ENCODE measurements at regions not wholly inside any gene's neighbourhood (a gene's known extent, or its start where the extent isn't known, plus 50 kb on each side); places are given as distances from the start of the nearest gene placed in this dataset.

DNA sequence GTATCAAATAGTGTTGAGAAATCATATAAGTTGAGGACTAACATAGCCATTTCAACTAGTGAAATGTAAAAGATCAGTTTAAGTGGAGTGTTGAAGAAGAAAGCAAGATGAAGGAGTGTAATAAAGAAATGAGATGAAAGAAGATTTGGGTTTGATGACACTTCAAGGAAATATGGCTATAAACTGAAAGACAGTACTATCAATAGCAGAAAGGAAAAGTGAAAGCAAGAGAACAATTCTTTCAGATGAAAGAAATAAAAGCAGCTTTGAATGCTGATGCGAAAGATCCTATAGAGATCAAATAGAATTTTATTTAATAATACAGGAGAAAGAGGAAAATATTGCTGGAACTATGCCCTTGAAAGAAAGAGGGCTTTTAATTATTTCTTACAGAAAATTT lies 92.8 kb upstream of the PRSS16 start:
- intact Hi-C loops (cut with DNase I), result no loop called here
- ATAC-seq (no peak), DNase-seq (no peak)
- peaks cover 14% of the 10 kb centered on the region for H3K4me1 ChIP-seq
- H3K4me3 ChIP-seq, result no peak overlapping the region
- no peaks in the 10 kb centered on the region for H3K36me3 ChIP-seq (replicated peaks in 1 of 2; ENCODE audit: insufficient read depth in 1 of 2, low read depth in 2 of 2)
- WGBS, 2 donors, result 90 to 100% methylated on average over 1 of the region's 1 CpG
- no peaks in the 10 kb centered on the region for H3K27me3 ChIP-seq
- TF ChIP-seq POLR2A (IDR thresholded peaks at IDR 0.05), result no peak
- TF ChIP-seq, protein P1, sequence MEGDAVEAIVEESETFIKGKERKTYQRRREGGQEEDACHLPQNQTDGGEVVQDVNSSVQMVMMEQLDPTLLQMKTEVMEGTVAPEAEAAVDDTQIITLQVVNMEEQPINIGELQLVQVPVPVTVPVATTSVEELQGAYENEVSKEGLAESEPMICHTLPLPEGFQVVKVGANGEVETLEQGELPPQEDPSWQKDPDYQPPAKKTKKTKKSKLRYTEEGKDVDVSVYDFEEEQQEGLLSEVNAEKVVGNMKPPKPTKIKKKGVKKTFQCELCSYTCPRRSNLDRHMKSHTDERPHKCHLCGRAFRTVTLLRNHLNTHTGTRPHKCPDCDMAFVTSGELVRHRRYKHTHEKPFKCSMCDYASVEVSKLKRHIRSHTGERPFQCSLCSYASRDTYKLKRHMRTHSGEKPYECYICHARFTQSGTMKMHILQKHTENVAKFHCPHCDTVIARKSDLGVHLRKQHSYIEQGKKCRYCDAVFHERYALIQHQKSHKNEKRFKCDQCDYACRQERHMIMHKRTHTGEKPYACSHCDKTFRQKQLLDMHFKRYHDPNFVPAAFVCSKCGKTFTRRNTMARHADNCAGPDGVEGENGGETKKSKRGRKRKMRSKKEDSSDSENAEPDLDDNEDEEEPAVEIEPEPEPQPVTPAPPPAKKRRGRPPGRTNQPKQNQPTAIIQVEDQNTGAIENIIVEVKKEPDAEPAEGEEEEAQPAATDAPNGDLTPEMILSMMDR (IDR thresholded peaks at IDR 0.05), result no peak
- H3K27ac ChIP-seq, result no peak overlapping the region
- H3K9me3 ChIP-seq, result no peaks in the 10 kb centered on the region

DNA sequence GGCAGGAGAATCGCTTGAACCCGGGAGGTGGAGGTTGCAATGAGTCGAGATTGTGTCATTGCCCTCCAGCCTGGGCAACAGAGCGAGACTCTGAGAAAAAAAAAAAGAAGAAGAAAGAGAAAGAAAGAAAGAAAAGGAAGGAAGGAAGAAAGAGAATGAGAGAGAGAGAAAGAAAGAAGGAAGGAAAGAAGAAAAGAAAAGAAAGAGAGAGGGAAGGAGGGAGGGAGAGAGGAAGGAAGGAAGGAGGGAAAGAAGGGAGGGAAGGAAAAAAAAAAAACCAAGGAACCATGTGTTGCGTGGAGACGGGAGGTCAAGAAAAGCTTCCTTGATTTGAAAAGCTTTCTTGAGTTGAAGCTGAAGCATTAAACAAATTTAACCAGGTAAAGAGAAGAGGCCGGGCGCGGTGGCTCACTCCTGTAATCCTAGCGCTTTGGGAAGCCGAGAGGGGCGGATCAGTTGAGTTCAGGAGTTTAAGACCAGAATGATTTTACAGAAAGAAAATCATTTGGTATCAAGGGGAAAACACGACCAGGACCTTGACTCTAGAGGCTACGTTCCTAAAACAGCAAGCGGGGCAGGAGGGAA lies 90.5 kb upstream of the PRSS16 start:
- ATAC-seq (peak; percentile 22), DNase-seq (no peak)
- no peaks in the 10 kb centered on the region for H3K36me3 ChIP-seq (replicated peaks in 1 of 2; ENCODE audit: insufficient read depth in 1 of 2, low read depth in 2 of 2)
- intact Hi-C loops (cut with DNase I), result no loop called here
- H3K4me1 ChIP-seq, result peaks cover 20% of the 10 kb centered on the region
- H3K9me3 ChIP-seq, result no peaks in the 10 kb centered on the region
- no peak for TF ChIP-seq POLR2A (IDR thresholded peaks at IDR 0.05)
- peak overlapping the region in 1 of 4 donors; percentile 41 for H3K27ac ChIP-seq
- H3K27me3 ChIP-seq, result no peaks in the 10 kb centered on the region
- H3K4me3 ChIP-seq, result peak overlapping the region in 1 of 2 donors; percentile 13
- 26 to 27% methylated on average over 15 of the region's 15 CpGs for WGBS, 2 donors

DNA sequence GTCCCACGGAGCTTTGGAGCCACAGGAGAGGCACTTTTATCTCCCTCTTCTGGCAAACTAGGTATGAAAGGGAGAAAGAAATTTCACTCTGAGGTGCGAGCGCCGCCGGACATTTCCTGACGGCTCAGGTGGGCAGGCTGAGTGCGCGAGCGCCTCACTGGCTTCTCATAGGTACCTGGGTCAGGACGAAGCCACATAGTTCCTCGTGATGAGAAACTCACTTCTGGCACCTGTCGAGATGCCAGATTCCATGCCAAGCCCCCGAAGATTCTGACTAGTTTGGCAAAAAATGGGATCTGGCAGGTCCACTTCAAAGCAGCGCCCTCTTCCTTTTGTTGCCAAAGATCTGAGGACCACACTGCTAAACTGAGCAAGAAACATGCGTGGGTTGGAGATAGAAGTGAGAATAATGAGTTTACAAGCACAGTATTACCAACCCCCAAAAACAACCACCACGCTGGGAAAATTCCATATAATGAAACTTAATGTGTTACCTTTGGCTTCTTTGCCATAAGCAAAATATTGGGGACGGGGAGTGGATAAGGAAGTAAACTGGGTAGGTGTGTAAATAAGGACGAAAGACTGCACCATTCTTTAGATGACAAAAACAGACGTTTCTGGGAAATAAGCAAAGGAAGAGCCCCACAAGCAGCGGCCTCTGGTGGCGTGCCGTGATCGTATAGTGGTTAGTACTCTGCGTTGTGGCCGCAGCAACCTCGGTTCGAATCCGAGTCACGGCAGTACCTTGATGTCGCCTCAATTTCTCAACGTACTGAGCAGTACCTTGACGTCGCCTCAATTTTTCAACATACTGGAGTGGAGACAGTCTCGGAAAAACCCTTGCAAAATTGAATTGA lies 89.8 kb upstream of the PRSS16 start:
- no peaks in the 10 kb centered on the region for H3K9me3 ChIP-seq
- no peak for TF ChIP-seq POLR2A (IDR thresholded peaks at IDR 0.05)
- TF ChIP-seq, protein P1 (IDR thresholded peaks at IDR 0.05), result peak; percentile 17 to 54 (median 38)
- H3K27me3 ChIP-seq, result no peaks in the 10 kb centered on the region
- peaks cover 21% of the 10 kb centered on the region for H3K4me1 ChIP-seq
- H3K36me3 ChIP-seq (replicated peaks in 1 of 2; ENCODE audit: insufficient read depth in 1 of 2, low read depth in 2 of 2), result no peaks in the 10 kb centered on the region
- peak; percentile 64 to 72 (median 66) for DNase-seq
- peak overlapping the region in 1 of 2 donors; percentile 13 for H3K4me3 ChIP-seq
- ATAC-seq, result peak; percentile 68
- intact Hi-C loops (cut with DNase I), result no loop called here
- WGBS, 2 donors, result 1% methylated on average over 34 of the region's 34 CpGs
- peak overlapping the region in 1 of 4 donors; percentile 41 for H3K27ac ChIP-seq

DNA sequence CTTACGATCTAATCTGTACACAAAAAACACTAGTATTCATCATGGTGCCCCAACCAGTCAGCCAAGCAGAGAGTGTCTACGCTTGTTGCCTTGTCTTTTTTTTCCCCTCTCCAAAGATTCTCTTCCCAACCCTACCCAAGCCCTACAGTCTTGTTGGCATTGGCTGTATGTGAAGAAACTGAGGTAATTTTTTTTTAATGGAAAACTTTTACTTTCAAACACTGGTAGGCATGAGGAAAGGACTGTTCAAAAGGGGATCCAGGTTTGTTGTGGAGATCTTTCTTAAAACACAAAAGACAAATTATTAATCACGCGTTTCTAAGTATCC lies 89.2 kb upstream of the PRSS16 start:
- Histone ChIP-seq H3K36me3 (replicated peaks in 1 of 2; ENCODE audit: insufficient read depth in 1 of 2, low read depth in 2 of 2) (no peaks in the 10 kb centered on the region), H3K27me3 (no peaks in the 10 kb centered on the region), H3K9me3 (no peaks in the 10 kb centered on the region), H3K4me3 (no peak overlapping the region), H3K27ac (no peak overlapping the region), H3K4me1 (peaks cover 21% of the 10 kb centered on the region)
- DNase-seq, result no peak
- 52 to 60% methylated on average over 4 of the region's 4 CpGs for WGBS, 2 donors
- TF ChIP-seq POLR2A (IDR thresholded peaks at IDR 0.05), result no peak
- TF ChIP-seq, protein P1 (IDR thresholded peaks at IDR 0.05), result peak in 1 of 7 experiments; percentile 6
- no peak for ATAC-seq
- intact Hi-C loops (cut with DNase I), result no loop called here

DNA sequence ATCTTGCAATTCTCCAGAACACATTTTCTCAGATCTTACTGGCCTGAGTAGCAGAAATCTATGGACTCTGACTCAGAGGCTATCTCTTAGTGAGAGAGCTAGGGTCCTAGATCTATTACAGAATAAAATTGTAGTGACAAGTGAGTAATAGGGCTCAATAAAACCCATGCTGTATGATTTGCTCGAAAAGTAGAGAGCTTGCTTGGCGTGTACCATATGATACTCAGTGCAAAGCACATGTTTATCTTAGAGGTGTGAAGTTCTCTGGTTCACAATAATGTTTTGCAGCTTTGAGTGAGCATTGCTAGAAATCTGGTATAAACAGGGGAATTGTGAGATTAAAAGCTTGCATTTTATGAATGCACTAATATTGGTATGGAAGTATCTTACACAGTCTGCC lies 87.8 kb upstream of the PRSS16 start:
- ATAC-seq, result no peak
- TF ChIP-seq, protein P1 (IDR thresholded peaks at IDR 0.05), result no peak
- no peak for TF ChIP-seq POLR2A (IDR thresholded peaks at IDR 0.05)
- no peak overlapping the region for H3K27ac ChIP-seq
- WGBS, 2 donors, result 68 to 82% methylated on average over 2 of the region's 2 CpGs
- no peaks in the 10 kb centered on the region for H3K36me3 ChIP-seq (replicated peaks in 1 of 2; ENCODE audit: insufficient read depth in 1 of 2, low read depth in 2 of 2)
- no peaks in the 10 kb centered on the region for H3K9me3 ChIP-seq
- intact Hi-C loops (cut with DNase I), result no loop called here
- H3K4me1 ChIP-seq, result peaks cover 21% of the 10 kb centered on the region
- no peak overlapping the region for H3K4me3 ChIP-seq
- H3K27me3 ChIP-seq, result no peaks in the 10 kb centered on the region
- no peak for DNase-seq

Measured in body of pancreas (tissue), 4 donors.